ENCODE measurements at regions not wholly inside any gene's neighbourhood (a gene's known extent, or its start where the extent isn't known, plus 50 kb on each side); places are given as distances from the start of the nearest gene placed in this dataset.

- Histone ChIP-seq H3K4me1 (ENCODE audit: control insufficient read depth, insufficient read depth, low read length) (peaks cover 12% of the 10 kb centered on the region), H3K4me3 (ENCODE audit: low read length) (no peak overlapping the region)
Observed at GRCh38 chr4:126799416-126799815, 833.3 kb upstream of the INTU start.

GRCh38 chr4:126799971-126800574 lies 832.7 kb upstream of the INTU start:
- Histone ChIP-seq H3K9ac (ENCODE audit: low read depth, low read length) (no peak overlapping the region), H3K27me3 (ENCODE audit: control insufficient read depth, insufficient read depth, low read length) (no peaks in the 10 kb centered on the region), H3K4me3 (ENCODE audit: low read length) (no peak overlapping the region), H3K4me1 (ENCODE audit: control insufficient read depth, insufficient read depth, low read length) (peaks cover 12% of the 10 kb centered on the region), H3K9me3 (replicated peaks; ENCODE audit: low read length) (no peaks in the 10 kb centered on the region), H3K36me3 (ENCODE audit: insufficient read depth, low read length) (no peaks in the 10 kb centered on the region), H3K4me2 (ENCODE audit: low read length) (peak overlapping the region; percentile 6)

More at GRCh38 chr4:126799416-126799815, 833.3 kb upstream of the INTU start:
- H3K9me3 ChIP-seq (replicated peaks; ENCODE audit: low read length), result no peaks in the 10 kb centered on the region
- no peaks in the 10 kb centered on the region for H3K27me3 ChIP-seq (ENCODE audit: control insufficient read depth, insufficient read depth, low read length)
- no peak overlapping the region for H3K9ac ChIP-seq (ENCODE audit: low read depth, low read length)
- H3K36me3 ChIP-seq (ENCODE audit: insufficient read depth, low read length), result no peaks in the 10 kb centered on the region
- no peak overlapping the region for H3K4me2 ChIP-seq (ENCODE audit: low read length)

- Histone ChIP-seq H3K4me3 (ENCODE audit: low read length) (no peak overlapping the region), H3K9me3 (replicated peaks; ENCODE audit: low read length) (no peaks in the 10 kb centered on the region), H3K4me2 (ENCODE audit: low read length) (no peak overlapping the region), H3K4me1 (ENCODE audit: control insufficient read depth, insufficient read depth, low read length) (peaks cover 12% of the 10 kb centered on the region), H3K36me3 (ENCODE audit: insufficient read depth, low read length) (no peaks in the 10 kb centered on the region), H3K27me3 (ENCODE audit: control insufficient read depth, insufficient read depth, low read length) (no peaks in the 10 kb centered on the region), H3K9ac (ENCODE audit: low read depth, low read length) (no peak overlapping the region)
Observed at GRCh38 chr4:126800575-126801141, 832.1 kb upstream of the INTU start.

GRCh38 chr4:126807132-126807531 lies 825.6 kb upstream of the INTU start:
- no peak overlapping the region for H3K4me2 ChIP-seq (ENCODE audit: low read length)
- no peaks in the 10 kb centered on the region for H3K36me3 ChIP-seq (ENCODE audit: insufficient read depth, low read length)
- H3K9ac ChIP-seq (ENCODE audit: low read depth, low read length), result no peak overlapping the region
- H3K27me3 ChIP-seq (ENCODE audit: control insufficient read depth, insufficient read depth, low read length), result no peaks in the 10 kb centered on the region
- no peaks in the 10 kb centered on the region for H3K9me3 ChIP-seq (replicated peaks; ENCODE audit: low read length)
- no peaks in the 10 kb centered on the region for H3K4me1 ChIP-seq (ENCODE audit: control insufficient read depth, insufficient read depth, low read length)
- H3K4me3 ChIP-seq (ENCODE audit: low read length), result no peak overlapping the region

- Histone ChIP-seq H3K36me3 (ENCODE audit: insufficient read depth, low read length) (no peaks in the 10 kb centered on the region), H3K9ac (ENCODE audit: low read depth, low read length) (no peak overlapping the region), H3K4me2 (ENCODE audit: low read length) (no peak overlapping the region), H3K4me3 (ENCODE audit: low read length) (no peak overlapping the region), H3K9me3 (replicated peaks; ENCODE audit: low read length) (no peaks in the 10 kb centered on the region), H3K4me1 (ENCODE audit: control insufficient read depth, insufficient read depth, low read length) (no peaks in the 10 kb centered on the region), H3K27me3 (ENCODE audit: control insufficient read depth, insufficient read depth, low read length) (no peaks in the 10 kb centered on the region)
Observed at GRCh38 chr4:126812076-126812475, 820.7 kb upstream of the INTU start.

GRCh38 chr4:126820631-126821030 lies 812.1 kb upstream of the INTU start:
- no peak overlapping the region for H3K9ac ChIP-seq (ENCODE audit: low read depth, low read length)
- no peaks in the 10 kb centered on the region for H3K9me3 ChIP-seq (replicated peaks; ENCODE audit: low read length)
- no peaks in the 10 kb centered on the region for H3K27me3 ChIP-seq (ENCODE audit: control insufficient read depth, insufficient read depth, low read length)
- H3K36me3 ChIP-seq (ENCODE audit: insufficient read depth, low read length), result no peaks in the 10 kb centered on the region
- H3K4me3 ChIP-seq (ENCODE audit: low read length), result no peak overlapping the region
- no peaks in the 10 kb centered on the region for H3K4me1 ChIP-seq (ENCODE audit: control insufficient read depth, insufficient read depth, low read length)
- no peak overlapping the region for H3K4me2 ChIP-seq (ENCODE audit: low read length)

- no peaks in the 10 kb centered on the region for H3K36me3 ChIP-seq (ENCODE audit: insufficient read depth, low read length)
- no peaks in the 10 kb centered on the region for H3K4me1 ChIP-seq (ENCODE audit: control insufficient read depth, insufficient read depth, low read length)
Observed at GRCh38 chr4:126821152-126821551, 811.6 kb upstream of the INTU start.

GRCh38 chr4:126825083-126825482 lies 807.7 kb upstream of the INTU start:
- no peak overlapping the region for H3K9ac ChIP-seq (ENCODE audit: low read depth, low read length)
- no peaks in the 10 kb centered on the region for H3K36me3 ChIP-seq (ENCODE audit: insufficient read depth, low read length)
- H3K9me3 ChIP-seq (replicated peaks; ENCODE audit: low read length), result no peaks in the 10 kb centered on the region
- no peak overlapping the region for H3K4me3 ChIP-seq (ENCODE audit: low read length)
- no peaks in the 10 kb centered on the region for H3K27me3 ChIP-seq (ENCODE audit: control insufficient read depth, insufficient read depth, low read length)
- no peaks in the 10 kb centered on the region for H3K4me1 ChIP-seq (ENCODE audit: control insufficient read depth, insufficient read depth, low read length)
- no peak overlapping the region for H3K4me2 ChIP-seq (ENCODE audit: low read length)

More at GRCh38 chr4:126821152-126821551, 811.6 kb upstream of the INTU start:
- Histone ChIP-seq H3K9ac (ENCODE audit: low read depth, low read length) (no peak overlapping the region), H3K4me2 (ENCODE audit: low read length) (no peak overlapping the region), H3K9me3 (replicated peaks; ENCODE audit: low read length) (no peaks in the 10 kb centered on the region), H3K4me3 (ENCODE audit: low read length) (no peak overlapping the region), H3K27me3 (ENCODE audit: control insufficient read depth, insufficient read depth, low read length) (no peaks in the 10 kb centered on the region)

GRCh38 chr4:126827669-126828068 lies 805.1 kb upstream of the INTU start:
- H3K9me3 ChIP-seq (replicated peaks; ENCODE audit: low read length), result no peaks in the 10 kb centered on the region
- no peaks in the 10 kb centered on the region for H3K36me3 ChIP-seq (ENCODE audit: insufficient read depth, low read length)
- no peak overlapping the region for H3K4me3 ChIP-seq (ENCODE audit: low read length)
- no peaks in the 10 kb centered on the region for H3K27me3 ChIP-seq (ENCODE audit: control insufficient read depth, insufficient read depth, low read length)
- H3K9ac ChIP-seq (ENCODE audit: low read depth, low read length), result no peak overlapping the region
- no peak overlapping the region for H3K4me2 ChIP-seq (ENCODE audit: low read length)
- H3K4me1 ChIP-seq (ENCODE audit: control insufficient read depth, insufficient read depth, low read length), result no peaks in the 10 kb centered on the region

- no peaks in the 10 kb centered on the region for H3K36me3 ChIP-seq (ENCODE audit: insufficient read depth, low read length)
- no peaks in the 10 kb centered on the region for H3K9me3 ChIP-seq (replicated peaks; ENCODE audit: low read length)
- peaks cover 13% of the 10 kb centered on the region for H3K4me1 ChIP-seq (ENCODE audit: control insufficient read depth, insufficient read depth, low read length)
- H3K4me3 ChIP-seq (ENCODE audit: low read length), result no peak overlapping the region
- H3K27me3 ChIP-seq (ENCODE audit: control insufficient read depth, insufficient read depth, low read length), result no peaks in the 10 kb centered on the region
- H3K9ac ChIP-seq (ENCODE audit: low read depth, low read length), result no peak overlapping the region
- no peak overlapping the region for H3K4me2 ChIP-seq (ENCODE audit: low read length)
Observed at GRCh38 chr4:126834854-126835253, 797.9 kb upstream of the INTU start.

GRCh38 chr4:126838941-126839679 lies 793.6 kb upstream of the INTU start:
- peaks cover 13% of the 10 kb centered on the region for H3K4me1 ChIP-seq (ENCODE audit: control insufficient read depth, insufficient read depth, low read length)
- H3K9me3 ChIP-seq (replicated peaks; ENCODE audit: low read length), result peaks cover 4% of the 10 kb centered on the region
- H3K9ac ChIP-seq (ENCODE audit: low read depth, low read length), result no peak overlapping the region
- no peaks in the 10 kb centered on the region for H3K36me3 ChIP-seq (ENCODE audit: insufficient read depth, low read length)
- H3K27me3 ChIP-seq (ENCODE audit: control insufficient read depth, insufficient read depth, low read length), result no peaks in the 10 kb centered on the region
- H3K4me3 ChIP-seq (ENCODE audit: low read length), result no peak overlapping the region
- peak overlapping the region; percentile 20 for H3K4me2 ChIP-seq (ENCODE audit: low read length)

Measured in skeletal muscle satellite cell (primary cell).